Right cardiac atrium (tissue), 5 donors: ENCODE measurements at regions not wholly inside any gene's neighbourhood (a gene's known extent, or its start where the extent isn't known, plus 50 kb on each side); places are given as distances from the start of the nearest gene placed in this dataset.
A peak's percentile ranks its signal among the peaks of the same experiment; 100 is the strongest.

Experiments
- ATAC-seq, 2 donors: fragments of 200-7000 bp; cut with Tn5 transposase; one replicate each; pipeline versions ENCODE4 v1.8.0 to v1.9.1; 2020; ENCODE audit warnings: moderate library complexity in 2 of 2, mild to moderate bottlenecking in 1 of 2
- DNase-seq, 3 donors: peaks; one replicate each; pipeline ENCODE4 v3.0.0-alpha.2; 2020
- H3K27ac ChIP-seq: one replicate; pipeline ENCODE4 v1.5.1; 2013; ENCODE audit warnings: mild to moderate bottlenecking, low read length, control low read depth, moderate library complexity
- H3K27me3 ChIP-seq: one replicate; pipeline ENCODE4 v1.6.1; 2013; ENCODE audit not compliant: control insufficient read depth, insufficient read depth
- H3K4me1 ChIP-seq: one replicate; pipeline ENCODE4 v1.6.1; 2013; ENCODE audit warnings: low read length; ENCODE audit not compliant: control insufficient read depth, insufficient read depth
- H3K4me3 ChIP-seq: one replicate; pipeline ENCODE4 v1.5.1; 2013; ENCODE audit warnings: low read length, control low read depth
- H3K9me3 ChIP-seq: one replicate; pipeline ENCODE4 v1.6.1; 2013; ENCODE audit warnings: low read length; ENCODE audit not compliant: control insufficient read depth
- WGBS: extraction: QIAGEN DNeasy Blood & Tissue Kit; methylation state at CpG from one replicate; pipeline ENCODE4 v1.1.7; 2013; 5-methylcytosine and 5-hydroxymethylcytosine counted together
- intact Hi-C, 4 donors: fragments of 100-400 bp; cut with DNase I; formaldehyde crosslinking; loops; one replicate each; pipeline versions ENCODE4 v1.11.0 to v1.14.0; 2022 to 2023
- donor health status: healthy with polysubstance abuse.
- donor health status: DM: no; HTN: yes; CAD: no.
- donor health status: DM: no; HTN: no; CAD: no.
- donor health status: DM: no; HTN: yes; CAD: no; lungs with severe emphysema.
- donor health status: DM: yes; HTN: yes; CAD: no.

DNA sequence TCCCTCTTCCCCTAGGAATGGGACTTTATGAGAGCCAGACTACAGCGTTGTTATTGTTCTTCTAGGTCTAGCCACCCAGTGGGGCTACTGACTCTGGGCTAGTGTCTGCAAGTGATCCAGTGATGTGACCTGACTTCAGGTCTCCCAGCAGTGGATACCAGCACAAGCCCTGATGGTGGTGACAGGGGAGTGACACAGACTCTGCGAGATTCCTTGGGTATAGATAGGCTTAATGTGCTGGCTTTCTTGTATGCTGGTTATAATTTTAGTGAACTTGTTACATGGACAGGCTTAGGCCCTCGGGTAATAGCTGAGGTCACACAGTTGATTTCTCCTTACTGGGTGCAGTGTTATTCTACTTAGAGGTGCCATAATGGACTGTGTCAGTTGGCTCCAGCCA is 106.9 kb downstream of the TBC1D30 start:
- 87% methylated on average over 3 of the region's 3 CpGs for WGBS
- intact Hi-C loops = no loop called here
- Histone ChIP-seq H3K9me3 (no peaks in the 10 kb centered on the region), H3K4me3 (no peak overlapping the region), H3K27ac (no peak overlapping the region), H3K4me1 (no peaks in the 10 kb centered on the region), H3K27me3 (no peaks in the 10 kb centered on the region)
- ATAC-seq (no peak), DNase-seq (no peak)

DNA sequence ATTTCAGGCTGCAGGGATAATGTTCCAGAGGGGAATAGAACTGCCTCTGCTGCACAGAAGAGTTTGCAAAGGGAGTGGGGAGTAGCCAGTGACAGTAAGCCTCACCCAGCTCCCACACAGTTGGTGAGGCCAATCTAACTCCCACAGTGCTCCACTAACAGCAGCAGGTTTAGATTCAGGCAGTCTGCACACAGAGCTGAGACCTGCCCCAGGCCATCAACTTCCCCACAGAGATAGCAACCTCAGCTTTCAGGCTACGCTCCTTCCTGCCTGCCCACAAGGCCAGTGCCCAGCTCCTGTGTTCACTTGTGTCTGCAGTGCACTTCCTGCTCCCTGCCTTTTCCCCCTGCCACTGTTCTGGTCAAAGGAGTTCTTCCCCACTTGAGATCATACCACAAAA is 107.5 kb downstream of the TBC1D30 start:
- Histone ChIP-seq H3K9me3 (no peaks in the 10 kb centered on the region), H3K27ac (no peak overlapping the region), H3K4me1 (no peaks in the 10 kb centered on the region), H3K27me3 (no peaks in the 10 kb centered on the region), H3K4me3 (no peak overlapping the region)
- 78% methylated on average over 1 of the region's 1 CpG for WGBS
- ATAC-seq (no peak), DNase-seq (no peak)
- intact Hi-C loops = no loop called here

DNA sequence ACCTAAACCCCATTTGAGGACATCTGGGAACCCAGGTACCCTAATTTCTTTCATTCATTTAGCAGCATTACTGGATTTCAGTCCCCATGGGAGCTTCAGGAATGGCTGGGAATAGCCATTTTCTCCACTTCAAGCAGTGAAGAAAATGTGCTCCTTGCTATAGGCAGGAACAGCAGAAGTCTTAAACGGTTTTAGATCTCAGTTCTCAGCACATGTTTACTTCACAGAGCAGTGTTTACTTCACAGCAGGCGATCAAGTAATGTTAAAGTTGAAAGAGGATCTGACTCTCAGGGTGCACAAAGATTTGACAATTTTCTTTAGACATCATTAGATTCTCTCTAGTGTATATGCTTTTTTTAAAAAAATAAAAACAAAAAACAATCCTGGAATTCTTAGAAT is 109.3 kb downstream of the TBC1D30 start:
- WGBS = 51% methylated on average over 2 of the region's 2 CpGs
- Histone ChIP-seq H3K27ac (no peak overlapping the region), H3K27me3 (no peaks in the 10 kb centered on the region), H3K4me3 (no peak overlapping the region), H3K4me1 (no peaks in the 10 kb centered on the region), H3K9me3 (no peaks in the 10 kb centered on the region)
- intact Hi-C loops = no loop called here
- DNase-seq = no peak
- ATAC-seq = no peak

DNA sequence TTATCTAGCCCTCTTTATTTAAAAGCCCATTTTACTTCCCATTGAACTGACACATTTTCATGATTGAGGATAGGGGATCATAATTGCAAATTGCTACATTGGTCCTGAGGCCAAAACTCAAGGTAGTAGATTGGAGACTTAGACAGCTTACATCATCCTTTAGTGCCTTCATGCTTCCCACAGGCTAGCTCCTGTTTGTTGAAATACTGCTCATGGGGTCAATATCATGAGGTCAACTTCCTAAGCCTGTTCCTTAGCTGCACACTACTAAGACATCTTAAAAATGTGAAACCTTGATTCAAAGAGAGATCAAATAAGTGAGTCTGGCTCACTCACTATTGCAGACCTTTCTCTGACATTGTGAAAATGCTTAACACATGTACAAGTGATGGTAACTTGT is 113.0 kb downstream of the TBC1D30 start:
- Histone ChIP-seq H3K27me3 (no peaks in the 10 kb centered on the region), H3K27ac (no peak overlapping the region), H3K9me3 (no peaks in the 10 kb centered on the region), H3K4me3 (no peak overlapping the region), H3K4me1 (no peaks in the 10 kb centered on the region)
- ATAC-seq = no peak
- intact Hi-C loops = no loop called here
- no peak for DNase-seq

DNA sequence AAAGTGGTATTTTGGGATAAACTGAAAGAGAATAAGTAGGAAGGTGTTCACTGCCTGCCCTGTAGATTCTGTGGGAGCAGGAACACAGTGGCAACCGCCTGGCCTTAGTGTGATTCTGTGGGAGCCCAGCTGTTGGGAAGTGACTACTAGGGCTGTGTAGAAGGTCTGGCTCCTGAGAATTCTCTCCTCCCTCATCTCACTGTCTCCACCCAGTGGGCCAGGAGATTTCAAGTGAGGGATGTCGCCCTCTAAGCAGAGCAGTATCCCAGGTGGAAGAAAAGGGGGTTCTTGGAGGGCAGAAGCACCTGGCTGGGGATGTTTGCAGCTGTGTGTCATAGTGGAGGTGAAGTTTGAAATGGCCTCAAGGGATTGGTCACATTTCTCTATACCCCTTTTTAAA is 113.7 kb downstream of the TBC1D30 start:
- no peaks in the 10 kb centered on the region for H3K9me3 ChIP-seq
- no peak overlapping the region for H3K4me3 ChIP-seq
- 87% methylated on average over 2 of the region's 2 CpGs for WGBS
- H3K27me3 ChIP-seq = no peaks in the 10 kb centered on the region
- DNase-seq (no peak), ATAC-seq (no peak)
- intact Hi-C loops = no loop called here
- H3K4me1 ChIP-seq = no peaks in the 10 kb centered on the region
- H3K27ac ChIP-seq = no peak overlapping the region

DNA sequence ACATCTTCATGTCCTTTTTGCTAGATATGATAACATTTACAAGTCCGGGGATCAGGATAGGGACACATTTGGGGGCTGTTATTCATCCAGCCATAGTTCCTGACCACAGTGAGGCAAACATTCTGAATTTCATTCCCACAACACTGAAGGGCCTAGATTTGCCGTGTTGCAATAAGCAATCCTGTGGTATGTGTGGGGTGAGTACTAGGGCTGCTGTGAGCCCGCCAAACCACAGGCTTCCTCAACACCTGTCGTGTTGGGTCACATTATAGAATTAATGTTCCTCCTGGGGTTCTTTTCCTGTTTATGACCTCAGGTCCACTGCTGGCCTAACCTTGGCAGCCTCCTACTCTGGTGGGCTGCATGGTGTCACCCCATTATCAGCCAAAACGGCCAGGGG is 119.2 kb downstream of the TBC1D30 start:
- intact Hi-C loops = no loop called here
- no peak for ATAC-seq
- WGBS = 74% methylated on average over 5 of the region's 5 CpGs

DNA sequence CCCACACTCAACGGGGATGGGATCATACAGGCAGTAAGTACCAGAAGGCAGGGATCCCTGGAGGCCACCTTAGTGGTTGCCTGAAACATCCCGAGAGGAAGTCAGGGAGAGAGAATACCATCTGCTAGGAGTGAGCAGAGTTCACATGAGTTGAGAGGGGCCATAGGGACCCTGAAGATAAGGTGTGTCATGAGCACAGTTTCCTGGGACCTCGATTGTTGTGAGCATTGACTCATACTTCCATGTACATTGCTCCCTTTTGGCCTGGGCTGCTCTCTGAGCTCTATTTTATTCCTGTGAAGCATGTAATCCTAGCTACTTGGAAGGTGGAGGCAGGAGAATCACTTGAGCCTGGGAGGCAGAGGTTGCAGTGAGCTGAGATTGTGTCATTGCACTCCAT is 120.5 kb downstream of the TBC1D30 start:
- H3K9me3 ChIP-seq = no peaks in the 10 kb centered on the region
- no peak for DNase-seq
- H3K27ac ChIP-seq = no peak overlapping the region
- WGBS = 79% methylated on average over 3 of the region's 3 CpGs
- H3K27me3 ChIP-seq = no peaks in the 10 kb centered on the region
- intact Hi-C loops = no loop called here
- peaks cover 6% of the 10 kb centered on the region for H3K4me1 ChIP-seq
- no peak overlapping the region for H3K4me3 ChIP-seq
- ATAC-seq = no peak

More for the DNA sequence above, 119.2 kb downstream of the TBC1D30 start:
- no peak overlapping the region for H3K4me3 ChIP-seq
- DNase-seq = no peak
- H3K4me1 ChIP-seq = peaks cover 6% of the 10 kb centered on the region
- H3K27ac ChIP-seq = no peak overlapping the region
- H3K9me3 ChIP-seq = no peaks in the 10 kb centered on the region
- H3K27me3 ChIP-seq = no peaks in the 10 kb centered on the region

DNA sequence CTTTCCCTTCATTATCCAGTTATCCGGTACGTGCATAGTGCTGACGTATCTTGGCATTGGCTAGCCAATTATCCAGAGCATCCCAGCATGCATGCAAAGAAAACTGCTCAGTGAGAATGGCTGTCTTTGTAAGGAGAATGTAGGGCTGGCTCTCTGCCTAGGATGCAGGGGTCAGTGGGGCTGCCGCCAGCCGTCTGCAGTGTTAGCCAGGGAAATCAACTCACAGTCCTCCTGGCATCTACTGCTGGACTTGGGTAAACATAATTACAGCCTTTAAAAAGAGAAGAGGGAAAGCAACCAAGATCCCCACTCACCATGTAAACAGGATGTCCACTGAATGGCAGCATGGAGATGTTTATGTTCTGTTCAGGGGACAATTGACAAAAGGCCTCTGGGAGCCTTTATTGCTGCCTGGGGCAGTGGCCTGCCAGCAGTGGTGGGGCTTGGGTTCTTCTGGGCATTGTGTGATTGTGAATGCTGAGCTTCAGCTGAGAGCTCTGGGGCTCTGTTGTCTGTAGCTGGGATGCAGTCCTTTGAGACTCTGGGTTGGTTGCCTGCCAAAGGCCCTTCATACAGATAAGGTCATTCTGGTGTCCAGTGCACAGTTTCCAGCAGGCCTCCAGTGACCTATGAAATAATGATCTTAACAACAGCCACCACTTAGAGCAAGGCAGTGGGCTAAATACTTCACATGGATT is 121.8 kb downstream of the TBC1D30 start:
- ATAC-seq (peak; percentile 85 to 90), DNase-seq (peak; percentile 70 to 89 (median 88))
- no peaks in the 10 kb centered on the region for H3K27me3 ChIP-seq
- no peaks in the 10 kb centered on the region for H3K9me3 ChIP-seq
- H3K4me3 ChIP-seq = no peak overlapping the region
- H3K4me1 ChIP-seq = peaks cover 6% of the 10 kb centered on the region
- intact Hi-C loops = no loop called here
- 13% methylated on average over 5 of the region's 5 CpGs for WGBS
- no peak overlapping the region for H3K27ac ChIP-seq

DNA sequence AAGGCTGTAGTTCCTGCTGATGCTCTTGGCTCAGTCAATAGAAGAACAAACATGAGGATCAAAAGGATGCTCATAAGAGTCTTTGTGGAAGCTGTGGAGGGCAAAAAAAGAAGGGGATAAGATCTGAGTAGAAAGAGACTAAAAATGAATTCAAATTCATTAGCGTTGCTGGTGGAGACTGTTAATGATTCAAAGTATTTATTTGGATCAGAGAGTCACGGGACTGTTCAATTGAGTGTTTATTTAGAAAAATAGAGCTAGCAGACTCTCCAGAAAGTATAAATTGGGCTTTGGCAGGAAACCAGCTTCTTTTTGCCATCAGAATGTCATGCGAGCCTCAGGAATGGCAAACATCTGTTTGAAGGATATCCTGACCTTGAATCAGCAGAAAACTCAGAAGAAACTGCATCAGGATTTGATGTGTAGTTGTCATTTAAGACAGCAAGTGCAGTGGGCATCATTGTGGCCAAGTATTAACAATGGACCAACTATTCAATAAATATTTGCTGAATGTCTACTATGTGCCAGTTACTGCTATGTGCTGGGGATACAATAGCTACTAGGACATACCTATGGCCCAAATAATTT is 126.4 kb downstream of the TBC1D30 start:
- intact Hi-C loops = no loop called here
- Histone ChIP-seq H3K27me3 (no peaks in the 10 kb centered on the region), H3K4me3 (no peak overlapping the region), H3K27ac (no peak overlapping the region), H3K4me1 (peaks cover 6% of the 10 kb centered on the region), H3K9me3 (no peaks in the 10 kb centered on the region)
- 38% methylated on average over 3 of the region's 3 CpGs for WGBS
- ATAC-seq = no peak
- DNase-seq = no peak

DNA sequence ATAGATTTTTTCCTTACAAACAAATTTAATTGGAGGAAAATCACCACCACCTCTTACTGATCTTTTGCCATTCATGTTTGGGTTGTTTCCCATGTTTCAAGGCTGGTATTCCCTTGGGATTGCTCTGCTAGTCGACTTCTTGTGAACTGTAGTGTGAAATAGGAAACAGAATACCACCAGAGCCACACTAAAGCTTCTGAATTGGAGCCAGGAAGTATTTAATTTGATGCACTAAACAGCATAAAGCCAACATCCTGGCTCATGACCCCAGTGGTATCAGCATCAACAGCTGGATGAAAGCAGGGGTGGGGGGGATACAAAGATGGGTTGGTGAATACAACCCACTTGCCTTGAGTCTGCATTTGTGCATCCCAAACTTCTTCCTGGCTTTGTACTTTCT is 127.5 kb downstream of the TBC1D30 start:
- DNase-seq = no peak

DNA sequence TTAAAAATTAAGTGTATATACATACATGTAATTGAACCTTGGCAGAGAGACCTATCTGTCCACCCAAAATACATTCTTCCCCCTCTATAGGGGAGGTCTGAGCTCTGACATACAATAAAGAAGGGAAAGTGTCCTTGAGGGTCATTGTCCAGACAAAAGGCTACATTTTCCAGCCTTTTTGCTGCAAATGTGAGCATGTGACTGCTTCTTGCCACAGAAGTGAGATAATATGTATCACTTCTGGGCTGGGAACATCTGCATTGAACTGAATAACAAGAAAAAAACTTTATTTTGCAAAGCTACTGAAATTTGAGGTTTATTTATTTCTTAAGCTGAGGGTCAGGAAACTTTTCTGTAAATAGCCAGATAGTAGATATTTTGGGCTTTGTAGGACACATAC is 131.3 kb downstream of the TBC1D30 start:
- Histone ChIP-seq H3K4me3 (no peak overlapping the region), H3K4me1 (no peaks in the 10 kb centered on the region), H3K27me3 (no peaks in the 10 kb centered on the region), H3K9me3 (no peaks in the 10 kb centered on the region), H3K27ac (no peak overlapping the region)
- intact Hi-C loops = no loop called here
- ATAC-seq (no peak), DNase-seq (no peak)

More for the DNA sequence above, 127.5 kb downstream of the TBC1D30 start:
- no peaks in the 10 kb centered on the region for H3K9me3 ChIP-seq
- ATAC-seq = no peak
- no peak overlapping the region for H3K4me3 ChIP-seq
- WGBS = 10% methylated on average over 1 of the region's 1 CpG
- H3K27me3 ChIP-seq = no peaks in the 10 kb centered on the region
- H3K4me1 ChIP-seq = peaks cover 1% of the 10 kb centered on the region
- intact Hi-C loops = no loop called here
- no peak overlapping the region for H3K27ac ChIP-seq

DNA sequence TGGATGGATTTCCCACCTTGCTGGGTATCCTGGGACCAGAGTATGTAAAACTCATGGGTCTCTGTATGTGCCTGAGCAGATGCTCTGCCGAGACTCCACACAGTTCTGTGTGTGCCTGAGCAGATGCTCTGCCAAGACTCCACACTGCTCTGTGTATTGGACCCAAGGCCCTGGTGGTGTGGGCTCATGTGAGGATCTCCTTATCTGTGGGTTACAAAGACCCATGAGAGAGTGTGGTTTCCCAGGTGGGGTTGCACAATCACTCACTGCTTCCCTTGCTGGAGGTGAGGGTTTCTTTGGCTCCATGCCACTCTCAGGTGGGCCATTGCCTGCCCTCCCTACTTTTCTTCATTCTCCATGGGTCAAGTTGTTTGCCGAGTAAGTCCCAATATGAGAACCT is 141.5 kb downstream of the TBC1D30 start:
- Histone ChIP-seq H3K27ac (no peak overlapping the region), H3K9me3 (no peaks in the 10 kb centered on the region), H3K4me1 (no peaks in the 10 kb centered on the region), H3K4me3 (no peak overlapping the region), H3K27me3 (no peaks in the 10 kb centered on the region)
- DNase-seq = no peak
- ATAC-seq = no peak
- intact Hi-C loops = no loop called here
- 68% methylated on average over 2 of the region's 2 CpGs for WGBS
